Heart left ventricle (tissue), 13 donors: ENCODE measurements at regions not wholly inside any gene's neighbourhood (a gene's known extent, or its start where the extent isn't known, plus 50 kb on each side); places are given as distances from the start of the nearest gene placed in this dataset.

Experiments used
- CTCF ChIP-seq, 12 donors: fragments of 200-600 bp; sonication (generic) in 4 of 12; IDR thresholded peaks; one replicate each; pipeline versions ENCODE4 v1.5.0 to v1.8.0; 2018 to 2022; ENCODE audit warnings: antibody characterized with exemption in 12 of 12, mild to moderate bottlenecking in 5 of 12
- POLR2A ChIP-seq, 2 donors: fragments of 450-650 bp; IDR thresholded peaks; one replicate each; pipeline ENCODE4 v1.6.1; 2017; ENCODE audit warnings: antibody characterized with exemption in 2 of 2, mild to moderate bottlenecking in 2 of 2, moderate library complexity in 2 of 2
- donor health status: ischemic (EF 13 %, LVEDD 7.1; RV severe dilation, severe dysfunction).
- donor health status: DM: no; HTN: yes; CAD: no.
- donor health status: DM: no; HTN: no; CAD: no.
- donor health status: ischemic (EF 25% LVEDD 6.9; RV normal size, moderate dysfunction).
- donor health status: ischemic (EF 25% LVEDD 5.7; RV mildly dilated, moderate dysfunction).
- donor health status: ischemic (EF 35%, LVEDD 5.7; RV mildly dilated, moderate dysfunction).
- donor health status: nonischemic (EF 11% LVEDD 7.7; RV severe dilation, severe dysfunction).
- donor health status: DM: yes; HTN: yes; CAD: no.
- donor health status: PGD.
- donor health status: ischemic (EF 29% LVEDD 5.4; RV normal size, mild dysfunction).
- donor health status: nonischemic (EF 23%, LVEDD 6.1; RV moderate dilation, normal function).

GRCh38 chr6:167056370-167056769 is 57.2 kb downstream of the CEP43 start:
- no peak for TF ChIP-seq CTCF (IDR thresholded peaks at IDR 0.05)
- TF ChIP-seq POLR2A (IDR thresholded peaks at IDR 0.05), result no peak
